ENCODE measurements at regions not wholly inside any gene's neighbourhood (a gene's known extent, or its start where the extent isn't known, plus 50 kb on each side); places are given as distances from the start of the nearest gene placed in this dataset.
"Not testable (repeated sequence)": the region's sequence is repeated elsewhere in the genome, so short reads cannot be mapped to it uniquely, and the experiment has no call there.

GRCh38 chr10:8661886-8662285 lies 607.4 kb downstream of the GATA3 start:
- no peak for TF ChIP-seq CTCF (IDR thresholded peaks at IDR 0.05; ENCODE audit: borderline replicate concordance, control extremely low read depth, extremely low read depth, insufficient read depth, missing control alignments)
- no peak for DNase-seq (ENCODE audit: low spot score)
- in situ Hi-C loops (cut with MboI; ENCODE audit: low sequenced_read_pairs, unreplicated experiment) = no loop called here

GRCh38 chr10:8663131-8663530 lies 608.6 kb downstream of the GATA3 start:
- TF ChIP-seq CTCF (IDR thresholded peaks at IDR 0.05; ENCODE audit: borderline replicate concordance, control extremely low read depth, extremely low read depth, insufficient read depth, missing control alignments) = no peak
- in situ Hi-C loops (cut with MboI; ENCODE audit: low sequenced_read_pairs, unreplicated experiment) = no loop called here
- DNase-seq (ENCODE audit: low spot score) = no peak

GRCh38 chr10:8665322-8665721 lies 610.8 kb downstream of the GATA3 start:
- in situ Hi-C loops (cut with MboI; ENCODE audit: low sequenced_read_pairs, unreplicated experiment) = no loop called here
- DNase-seq (ENCODE audit: low spot score) = no peak
- TF ChIP-seq CTCF (IDR thresholded peaks at IDR 0.05; ENCODE audit: borderline replicate concordance, control extremely low read depth, extremely low read depth, insufficient read depth, missing control alignments) = no peak

- TF ChIP-seq CTCF (IDR thresholded peaks at IDR 0.05; ENCODE audit: borderline replicate concordance, control extremely low read depth, extremely low read depth, insufficient read depth, missing control alignments) = no peak
- in situ Hi-C loops (cut with MboI; ENCODE audit: low sequenced_read_pairs, unreplicated experiment) = no loop called here
- DNase-seq (ENCODE audit: low spot score) = no peak
Measured at GRCh38 chr10:8670461-8670860, 616.0 kb downstream of the GATA3 start.

GRCh38 chr10:8674230-8674629 lies 619.7 kb downstream of the GATA3 start:
- in situ Hi-C loops (cut with MboI; ENCODE audit: low sequenced_read_pairs, unreplicated experiment) = no loop called here
- no peak for TF ChIP-seq CTCF (IDR thresholded peaks at IDR 0.05; ENCODE audit: borderline replicate concordance, control extremely low read depth, extremely low read depth, insufficient read depth, missing control alignments)
- DNase-seq (ENCODE audit: low spot score) = no peak

- TF ChIP-seq CTCF (IDR thresholded peaks at IDR 0.05; ENCODE audit: borderline replicate concordance, control extremely low read depth, extremely low read depth, insufficient read depth, missing control alignments) = no peak
- no peak for DNase-seq (ENCODE audit: low spot score)
- in situ Hi-C loops (cut with MboI; ENCODE audit: low sequenced_read_pairs, unreplicated experiment) = no loop called here
Measured at GRCh38 chr10:8677642-8678041, 623.2 kb downstream of the GATA3 start.

- DNase-seq (ENCODE audit: low spot score); in situ Hi-C loops (cut with MboI; ENCODE audit: low sequenced_read_pairs, unreplicated experiment): not testable (repeated sequence)
Measured at GRCh38 chr10:8684916-8685315, 630.4 kb downstream of the GATA3 start.
